ENCODE measurements at regions not wholly inside any gene's neighbourhood (a gene's known extent, or its start where the extent isn't known, plus 50 kb on each side); places are given as distances from the start of the nearest gene placed in this dataset.

DNA sequence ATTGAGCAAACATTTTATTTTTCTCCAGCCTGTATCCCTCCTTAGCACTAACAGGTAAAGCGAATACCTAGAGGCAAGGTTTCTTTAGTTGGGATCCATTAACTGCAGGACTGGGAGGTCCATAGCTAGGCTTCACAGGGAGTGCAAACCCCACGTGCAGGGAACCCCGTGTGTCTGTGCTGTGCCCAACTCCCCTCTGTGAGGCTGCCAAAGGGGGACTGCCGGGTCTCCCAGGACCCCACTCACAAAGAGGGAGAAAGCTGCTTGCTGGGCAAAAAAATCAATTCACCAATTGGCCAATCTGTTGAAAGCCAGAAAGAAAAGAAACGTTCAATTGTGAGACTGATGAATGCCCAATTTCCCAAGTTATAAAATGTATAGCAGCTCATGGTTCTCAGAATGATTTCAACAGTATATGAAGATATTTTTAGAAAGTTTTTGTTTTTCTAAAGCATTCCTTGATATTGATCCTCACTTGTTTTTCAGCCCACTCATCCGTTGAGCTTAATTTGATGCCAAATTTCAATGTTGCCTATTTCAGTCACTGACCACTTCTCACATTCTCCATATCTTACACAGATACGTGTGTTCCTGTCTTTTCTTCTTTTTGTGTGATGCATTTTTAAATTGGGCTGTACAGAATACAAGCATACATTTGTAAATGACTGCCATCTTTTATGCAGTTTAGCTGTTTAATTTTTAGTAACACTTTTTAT, 202.7 kb upstream of the PRSS58 start:
- Histone ChIP-seq H3K36me3 (ENCODE audit: control insufficient read depth in 1 of 2, insufficient read depth in 2 of 2, low read length in 2 of 2) (no peaks in the 10 kb centered on the region), H3K4me1 (ENCODE audit: control insufficient read depth in 1 of 2, insufficient read depth in 2 of 2, low read length in 2 of 2) (peaks cover 0 to 10% of the 10 kb centered on the region in 2 experiments; a peak in 2 of 4 replicates), H4K20me1 (ENCODE audit: insufficient read depth) (no peaks in the 10 kb centered on the region), H3K9me2 (ENCODE audit: insufficient read depth) (no peaks in the 10 kb centered on the region), H3K9ac (ENCODE audit: low read length) (no peak overlapping the region), H2AFZ (ENCODE audit: low read depth, low read length, poor library complexity, severe bottlenecking) (no peak overlapping the region), H3K27me3 (ENCODE audit: insufficient read depth, low read length) (no peaks in the 10 kb centered on the region), H3K4me3 (replicated peaks in 1 of 2; ENCODE audit: low read depth in 1 of 2, low read length in 2 of 2) (no peak overlapping the region), H3K4me2 (ENCODE audit: low read length) (no peak overlapping the region), H3K79me2 (ENCODE audit: insufficient read depth, low read length) (no peaks in the 10 kb centered on the region), H3K27ac (ENCODE audit: low read depth, low read length) (no peak overlapping the region), H3K9me3 (ENCODE audit: control insufficient read depth in 1 of 2, insufficient read depth in 1 of 2, low read depth in 1 of 2, low read length in 2 of 2) (no peaks in the 10 kb centered on the region)
- ChIA-PET CTCF (interaction anchor here (1.0 to 4.9 kb wide), 10 partner anchors 15 to 74 kb away, joined by 3 to 29 read pairs (median 6); no protein-coding TSS in a partner anchor), RAD21 (ENCODE audit: low non-redundant PET in 1 of 2, low total read pairs in 2 of 2, uncharacterized antibody in 2 of 2, unreplicated experiment in 2 of 2) (no interaction called here), POLR2A (interaction anchor here (1.1 kb wide), 1 partner anchor 37 kb away, joined by 4 read pairs; no protein-coding TSS in a partner anchor)
- no peak for ATAC-seq
- TF ChIP-seq RAD21 (IDR thresholded peaks at IDR 0.05; ENCODE audit: low read depth) (no peak), EZH2phosphoT487 (IDR thresholded peaks at IDR 0.05; ENCODE audit: borderline replicate concordance) (no peak), FOSL1 (IDR thresholded peaks at IDR 0.05; ENCODE audit: low read depth) (no peak), SRF (IDR thresholded peaks at IDR 0.05; ENCODE audit: low read depth) (no peak), JUND (IDR thresholded peaks at IDR 0.05) (no peak)
- TF ChIP-seq, protein P1, sequence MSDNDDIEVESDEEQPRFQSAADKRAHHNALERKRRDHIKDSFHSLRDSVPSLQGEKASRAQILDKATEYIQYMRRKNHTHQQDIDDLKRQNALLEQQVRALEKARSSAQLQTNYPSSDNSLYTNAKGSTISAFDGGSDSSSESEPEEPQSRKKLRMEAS (IDR thresholded peaks at IDR 0.05) = no peak
- TF ChIP-seq, protein P2, sequence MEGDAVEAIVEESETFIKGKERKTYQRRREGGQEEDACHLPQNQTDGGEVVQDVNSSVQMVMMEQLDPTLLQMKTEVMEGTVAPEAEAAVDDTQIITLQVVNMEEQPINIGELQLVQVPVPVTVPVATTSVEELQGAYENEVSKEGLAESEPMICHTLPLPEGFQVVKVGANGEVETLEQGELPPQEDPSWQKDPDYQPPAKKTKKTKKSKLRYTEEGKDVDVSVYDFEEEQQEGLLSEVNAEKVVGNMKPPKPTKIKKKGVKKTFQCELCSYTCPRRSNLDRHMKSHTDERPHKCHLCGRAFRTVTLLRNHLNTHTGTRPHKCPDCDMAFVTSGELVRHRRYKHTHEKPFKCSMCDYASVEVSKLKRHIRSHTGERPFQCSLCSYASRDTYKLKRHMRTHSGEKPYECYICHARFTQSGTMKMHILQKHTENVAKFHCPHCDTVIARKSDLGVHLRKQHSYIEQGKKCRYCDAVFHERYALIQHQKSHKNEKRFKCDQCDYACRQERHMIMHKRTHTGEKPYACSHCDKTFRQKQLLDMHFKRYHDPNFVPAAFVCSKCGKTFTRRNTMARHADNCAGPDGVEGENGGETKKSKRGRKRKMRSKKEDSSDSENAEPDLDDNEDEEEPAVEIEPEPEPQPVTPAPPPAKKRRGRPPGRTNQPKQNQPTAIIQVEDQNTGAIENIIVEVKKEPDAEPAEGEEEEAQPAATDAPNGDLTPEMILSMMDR (IDR thresholded peaks at IDR 0.05 in 2 of 3, conservative IDR thresholded peaks at IDR 0.05 in 1 of 3; ENCODE audit: borderline replicate concordance in 1 of 3, insufficient read depth in 1 of 3, low read depth in 2 of 3, low read length in 2 of 3) = no peak
- intact Hi-C loops (cut with micrococcal nuclease) = loop anchor here (1.0 kb wide), 1 partner anchor 37 kb away; no protein-coding TSS in a partner anchor
- no TSS peak for BruUV-seq (replicated peaks)
- no peak for DNase-seq (ENCODE audit: low read depth, low spot score)

All from HCT116 (cell line).